Right kidney (tissue), 1 donor: ENCODE measurements at regions not wholly inside any gene's neighbourhood (a gene's known extent, or its start where the extent isn't known, plus 50 kb on each side); places are given as distances from the start of the nearest gene placed in this dataset.

ENCODE experiments used
- DNase-seq: peaks from one replicate; pipeline ENCODE4 v3.0.0-alpha.2; 2016

DNA sequence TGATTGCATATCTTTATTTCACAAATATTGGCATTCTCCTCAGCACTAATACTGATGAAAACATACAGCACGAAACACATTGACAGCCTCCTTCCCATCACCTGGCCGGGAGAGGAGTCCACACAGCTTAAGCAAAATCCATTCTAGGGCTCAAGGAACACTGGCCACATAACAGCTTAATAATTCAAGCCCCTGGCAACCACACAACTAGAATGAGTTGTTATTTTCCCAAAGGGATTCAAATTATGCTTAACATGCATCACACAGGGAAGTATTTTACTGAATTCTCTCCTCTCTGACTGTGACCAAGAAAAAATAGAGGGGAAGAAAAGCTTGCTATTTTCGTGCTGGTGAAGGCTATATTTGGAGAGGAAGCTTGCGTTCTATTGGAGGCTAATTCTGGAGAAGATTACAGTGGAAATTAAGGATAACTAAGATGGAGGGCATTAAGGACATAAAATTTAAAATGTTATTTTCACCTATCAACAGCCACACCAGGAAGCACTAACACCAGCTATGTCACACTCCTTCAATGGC is 198.5 kb downstream of the ADGRG6 start:
- no peak for DNase-seq

DNA sequence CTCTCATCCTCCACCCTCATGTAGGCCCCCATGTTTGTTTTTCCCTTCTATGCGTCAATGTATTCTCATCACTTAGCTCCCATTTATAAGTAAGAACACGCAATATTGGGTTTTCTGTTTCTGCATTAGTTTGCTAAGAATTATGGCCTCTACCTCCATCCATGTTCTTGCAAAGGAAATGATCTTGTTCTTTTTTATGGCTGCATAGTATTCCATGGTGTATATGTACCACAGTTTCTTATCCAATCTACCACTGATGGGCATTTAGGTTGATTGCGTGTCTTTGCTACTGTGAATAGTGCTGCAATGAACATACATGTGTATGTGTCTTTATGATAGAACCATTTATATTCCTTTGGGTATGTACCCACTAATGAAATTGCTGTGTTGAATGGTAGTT is 200.0 kb downstream of the ADGRG6 start:
- no peak for DNase-seq

- DNase-seq, result no peak
Measured at GRCh38 chr6:142507065-142507464, 205.3 kb downstream of the ADGRG6 start.

DNA sequence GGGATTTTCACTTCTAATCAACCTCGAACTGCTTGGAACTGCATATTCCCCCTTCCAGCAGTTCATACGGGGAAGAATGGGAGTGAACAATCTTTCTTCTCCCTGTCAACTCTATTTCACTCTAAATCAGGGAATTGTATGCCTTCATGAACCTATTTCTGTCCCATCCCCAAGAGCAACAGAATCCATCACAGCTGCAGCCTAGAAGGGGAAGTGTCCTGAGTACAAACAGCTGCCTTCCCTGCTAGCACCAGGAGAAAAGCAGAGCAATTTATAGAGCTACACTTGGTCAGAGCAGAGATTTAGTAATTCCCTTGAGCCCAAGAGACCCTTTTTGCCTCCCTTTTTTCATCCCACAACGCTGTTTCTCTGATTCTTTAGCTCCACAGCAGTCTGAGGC is 208.4 kb downstream of the ADGRG6 start:
- DNase-seq, result no peak

DNA sequence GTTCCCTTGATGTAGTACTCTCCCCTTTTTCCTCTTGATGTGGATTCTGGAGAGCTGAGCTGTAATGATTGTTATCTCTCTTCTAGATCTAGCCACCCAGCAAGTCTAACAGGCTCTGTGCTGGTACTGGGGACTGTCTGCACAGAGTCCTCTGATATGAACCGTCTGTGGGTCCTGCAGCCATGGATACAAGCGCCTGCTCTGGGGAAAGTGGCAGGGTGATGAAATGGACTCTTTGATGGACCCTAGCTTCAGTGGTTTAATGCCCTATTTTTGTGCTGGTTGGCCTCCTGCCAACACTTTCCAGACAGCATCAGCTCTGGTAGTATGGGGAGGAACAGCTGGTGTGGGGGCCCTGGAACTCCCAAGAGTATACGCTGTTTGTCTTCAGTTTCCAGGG is 216.3 kb downstream of the ADGRG6 start:
- no peak for DNase-seq

DNA sequence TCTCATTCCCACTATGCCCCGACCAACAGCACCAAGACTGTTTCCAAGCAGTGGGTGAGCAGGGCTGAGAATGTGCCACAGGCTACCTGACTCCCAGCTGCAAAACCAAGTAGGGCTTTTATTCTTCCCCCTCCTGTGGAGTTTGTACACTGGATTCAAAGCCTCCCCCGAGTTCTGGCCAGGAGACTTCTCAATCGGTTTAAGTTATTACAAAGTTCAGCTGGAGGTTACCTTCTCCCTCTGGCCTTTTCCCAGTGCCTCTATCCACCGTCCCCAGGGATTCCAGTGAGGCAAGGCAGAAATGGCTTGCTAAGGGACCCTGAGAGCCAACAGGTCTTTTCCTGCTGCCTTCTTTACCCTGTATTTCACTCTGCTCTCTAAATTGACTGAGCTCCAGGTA is 217.0 kb downstream of the ADGRG6 start:
- no peak for DNase-seq

- no peak for DNase-seq
Measured at GRCh38 chr6:142521791-142522190, 220.0 kb downstream of the ADGRG6 start.

DNA sequence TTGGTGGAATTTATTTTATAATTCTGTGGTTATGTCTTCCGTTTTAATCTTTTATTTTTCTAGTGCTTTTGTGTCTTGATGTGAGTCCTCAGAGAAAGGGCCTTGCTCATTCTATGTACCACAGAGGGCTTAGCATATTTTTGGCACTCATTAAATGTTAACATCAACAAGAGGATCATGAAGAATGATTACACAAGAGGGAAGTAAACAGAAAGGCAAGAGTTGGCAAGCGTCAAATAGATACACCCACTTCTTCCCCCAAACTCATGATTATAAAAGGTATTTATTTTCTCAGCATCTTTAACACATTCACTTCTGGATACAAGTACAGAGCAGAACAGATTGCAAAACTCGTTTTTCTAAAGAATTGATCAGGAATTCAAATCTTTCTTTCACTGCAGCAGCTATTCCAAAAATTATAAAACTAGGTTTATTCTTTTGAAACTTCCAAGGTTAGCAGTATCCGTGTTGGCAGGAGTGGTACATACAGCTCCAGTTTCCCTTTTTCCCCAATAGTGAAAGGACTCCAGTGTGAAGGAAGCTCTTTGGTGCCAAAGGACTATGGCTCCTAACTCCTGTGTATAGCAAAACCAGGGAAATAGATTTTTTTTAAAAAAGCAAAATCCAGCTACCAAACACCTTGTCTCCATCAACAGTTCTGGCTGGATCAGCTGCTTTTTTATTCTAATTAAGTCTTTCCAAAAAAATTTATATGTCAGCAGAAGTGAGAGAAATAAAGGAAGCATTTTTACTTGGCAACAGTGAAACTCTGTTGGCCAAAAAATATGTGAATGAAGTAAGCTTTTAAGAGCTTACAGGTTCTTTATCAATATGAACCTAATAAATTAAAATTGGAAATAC is 221.9 kb downstream of the ADGRG6 start:
- no peak for DNase-seq

GRCh38 chr6:142530566-142530965 is 228.8 kb downstream of the ADGRG6 start:
- no peak for DNase-seq

- DNase-seq, result no peak
Measured at GRCh38 chr6:142531727-142532126, 229.9 kb downstream of the ADGRG6 start.

GRCh38 chr6:142534076-142534475 is 232.3 kb downstream of the ADGRG6 start:
- DNase-seq, result no peak

DNA sequence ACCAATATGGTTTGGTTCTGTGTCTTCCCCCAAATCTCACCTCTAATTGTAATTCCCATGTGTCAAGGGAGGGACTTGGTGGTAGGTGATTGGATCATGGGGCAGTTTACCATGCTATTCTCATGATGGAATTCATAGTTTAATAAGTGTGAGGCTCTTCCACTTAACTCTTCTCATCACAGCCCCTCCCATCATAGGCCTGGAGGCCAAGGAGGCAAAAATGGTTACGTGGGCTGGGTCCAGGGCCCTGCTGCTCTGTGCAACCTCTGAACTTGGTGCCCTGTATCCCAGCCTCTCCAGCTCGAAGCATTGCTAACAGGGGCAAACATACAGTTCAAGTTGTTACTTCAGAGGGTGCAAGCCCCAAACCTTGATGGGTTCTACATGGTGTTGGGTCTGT is 232.7 kb downstream of the ADGRG6 start:
- DNase-seq, result no peak

DNA sequence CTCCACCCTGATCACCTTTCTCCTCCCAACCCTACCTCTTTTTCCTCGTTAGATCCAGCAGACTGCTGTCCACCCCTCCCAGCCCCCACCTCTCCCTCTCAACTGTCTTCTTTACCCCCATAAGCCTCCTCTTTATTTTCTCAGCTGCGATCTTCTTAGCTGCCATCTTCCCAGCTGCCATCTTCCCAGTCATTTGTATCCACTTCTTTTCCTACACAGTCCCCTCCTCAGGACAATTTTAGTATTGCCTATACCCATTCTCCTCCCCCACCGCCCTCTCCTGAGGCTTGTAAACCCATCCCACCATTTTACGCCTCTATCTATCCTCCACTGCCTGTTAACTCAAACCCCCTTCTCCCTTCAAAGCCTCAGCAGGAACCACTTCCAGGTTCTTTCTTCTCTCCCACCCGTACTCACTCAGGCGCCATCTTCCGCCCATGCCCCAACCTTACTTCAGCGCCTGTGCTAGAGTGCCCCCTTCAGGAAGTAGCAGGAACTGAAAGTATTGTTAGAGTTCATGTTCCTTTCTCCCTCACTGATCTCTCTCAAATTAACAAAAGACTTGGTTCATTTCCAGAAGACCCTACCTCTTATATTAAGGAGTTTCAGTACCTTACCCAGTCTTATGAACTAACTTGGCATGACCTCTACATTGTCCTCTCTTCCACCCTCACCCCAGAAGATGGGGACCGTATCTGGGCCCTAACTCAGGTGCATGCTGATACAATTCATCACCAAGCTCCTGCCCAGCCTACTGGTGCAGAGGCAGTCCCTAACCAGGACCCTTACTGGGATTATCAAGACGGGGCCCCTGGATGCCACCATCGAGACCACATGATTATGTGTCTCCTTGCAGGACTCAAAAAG is 236.0 kb downstream of the ADGRG6 start:
- no peak for DNase-seq

DNA sequence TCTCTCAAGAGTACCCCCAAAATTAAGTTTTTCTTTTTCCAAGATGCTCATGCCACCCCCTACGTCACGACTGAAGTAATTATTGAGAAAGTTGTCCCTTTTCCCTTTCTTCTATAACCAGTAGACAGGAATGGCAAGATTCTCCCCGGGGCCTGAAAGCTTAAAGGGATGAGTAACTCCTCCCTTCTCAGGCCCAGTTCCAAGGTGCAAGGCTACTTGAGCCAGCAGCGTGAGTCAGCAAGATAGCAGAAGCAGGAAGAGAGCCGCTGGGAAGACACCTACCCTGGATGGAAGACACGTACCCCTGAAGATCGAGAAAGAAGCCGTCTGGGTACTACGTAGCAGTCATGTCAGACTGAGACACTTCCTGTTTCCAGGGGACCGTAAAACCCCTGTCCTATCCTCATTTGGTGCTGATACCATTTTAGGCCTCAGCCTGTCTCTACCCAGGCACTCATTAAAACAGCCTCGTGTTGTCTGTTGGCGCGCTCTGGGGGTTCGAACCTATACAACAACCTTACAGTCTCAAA is 241.0 kb downstream of the ADGRG6 start:
- no peak for DNase-seq

DNA sequence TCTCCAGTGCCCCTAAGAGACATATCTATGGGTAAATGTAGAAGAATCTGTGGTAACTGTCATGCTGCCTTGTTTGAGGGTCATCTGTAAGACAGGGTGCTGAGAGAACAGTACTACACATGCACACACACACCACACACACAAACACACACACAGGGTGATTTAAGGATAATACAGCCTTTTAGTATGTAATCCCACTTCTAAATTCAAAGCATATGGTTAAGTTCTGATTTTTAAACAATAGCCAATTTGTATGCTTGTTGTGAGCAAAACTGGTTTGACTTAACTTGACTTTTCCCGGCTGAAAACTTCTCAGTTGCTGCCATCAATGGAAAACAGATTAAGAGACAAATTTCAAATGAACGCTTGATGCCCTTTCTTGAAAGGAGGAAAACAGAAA is 241.8 kb downstream of the ADGRG6 start:
- no peak for DNase-seq

GRCh38 chr6:142544199-142544838 is 242.5 kb downstream of the ADGRG6 start:
- DNase-seq, result no peak

DNA sequence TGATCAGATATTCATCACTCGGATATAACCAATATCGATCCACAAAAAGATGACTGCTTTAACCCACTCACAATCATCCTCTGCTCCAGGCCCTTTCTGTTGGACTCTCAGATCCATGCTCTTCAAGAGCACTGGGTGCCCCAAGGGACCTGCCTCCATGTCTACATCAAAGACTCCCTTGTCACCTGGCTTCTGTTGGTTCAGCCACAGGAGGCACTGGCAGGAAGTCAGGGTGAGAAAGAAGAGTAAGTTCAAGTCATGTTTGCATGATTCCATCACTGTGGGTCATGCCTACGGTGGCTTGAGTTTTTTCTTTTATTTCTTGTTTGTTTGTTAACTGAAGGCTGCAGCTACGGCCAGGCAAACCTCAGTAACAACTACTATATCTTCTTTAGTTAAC is 243.3 kb downstream of the ADGRG6 start:
- DNase-seq, result no peak

DNA sequence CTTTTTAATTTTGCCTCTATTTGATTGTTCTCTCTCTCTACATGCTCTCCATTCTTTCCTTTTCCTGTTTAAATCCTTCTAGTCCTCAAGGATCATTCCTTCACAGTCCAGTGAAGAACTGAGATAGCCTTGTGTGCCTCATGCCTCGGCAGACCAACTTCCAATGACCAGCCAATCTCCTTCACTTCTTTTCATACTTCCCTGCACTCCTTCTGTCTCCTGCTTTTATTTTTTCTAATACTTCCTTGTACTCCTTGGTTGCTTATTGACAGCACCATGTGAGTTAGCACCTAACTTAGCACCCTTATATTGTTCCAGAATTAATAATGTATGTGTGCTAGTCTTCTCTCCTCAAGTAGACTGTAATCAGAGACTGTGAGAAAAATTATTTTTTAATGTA is 246.8 kb downstream of the ADGRG6 start:
- DNase-seq, result no peak

- DNase-seq, result no peak
Measured at GRCh38 chr6:142550310-142551063, 248.7 kb downstream of the ADGRG6 start.

GRCh38 chr6:142551274-142551811 is 249.5 kb downstream of the ADGRG6 start:
- DNase-seq, result no peak

- DNase-seq, result no peak
Measured at GRCh38 chr6:142558786-142559185, 257.0 kb downstream of the ADGRG6 start.
